Osteoblast (primary cell): ENCODE measurements at regions not wholly inside any gene's neighbourhood (a gene's known extent, or its start where the extent isn't known, plus 50 kb on each side); places are given as distances from the start of the nearest gene placed in this dataset.
"Not testable (repeated sequence)": the region's sequence is repeated elsewhere in the genome, so short reads cannot be mapped to it uniquely, and the experiment has no call there.

Experiments
- DNase-seq: peaks from one replicate; pipeline ENCODE4 v3.0.0; 2011; ENCODE audit warnings: low spot score, mixed read lengths; ENCODE audit not compliant: insufficient read length; ENCODE audit errors: missing footprints
- H2AFZ ChIP-seq: 2 replicates; pipeline ENCODE4 v1.6.0; 2011; ENCODE audit warnings: mild to moderate bottlenecking, low read length
- H3K27ac ChIP-seq: 2 replicates; pipeline ENCODE4 v1.5.1; 2011; ENCODE audit warnings: mild to moderate bottlenecking, low read depth, low read length, moderate library complexity
- H3K27me3 ChIP-seq: 2 replicates; pipeline ENCODE4 v1.6.0; 2012; ENCODE audit warnings: mild to moderate bottlenecking, control low read depth, inconsistent platforms, low read length, moderate library complexity; ENCODE audit not compliant: insufficient read depth
- H3K36me3 ChIP-seq: 2 replicates; pipeline ENCODE4 v1.5.1; 2011; ENCODE audit warnings: mild to moderate bottlenecking, low read length, control low read depth, moderate library complexity; ENCODE audit not compliant: insufficient read depth
- H3K4me1 ChIP-seq: 2 replicates; pipeline ENCODE4 v1.5.1; 2011; ENCODE audit warnings: mild to moderate bottlenecking, low read length, control low read depth, moderate library complexity; ENCODE audit not compliant: insufficient read depth
- H3K4me2 ChIP-seq: 2 replicates; pipeline ENCODE4 v1.6.0; 2011; ENCODE audit warnings: mild to moderate bottlenecking, low read length; ENCODE audit not compliant: insufficient read depth
- H3K4me3 ChIP-seq: fragments of 200-600 bp; sonication (generic); 3 replicates; pipeline ENCODE4 v1.5.1; 2012; ENCODE audit warnings: mild to moderate bottlenecking, low read length, inconsistent platforms; ENCODE audit not compliant: insufficient read depth
- H3K79me2 ChIP-seq: 2 replicates; pipeline ENCODE4 v1.6.0; 2012; ENCODE audit warnings: mild to moderate bottlenecking, low read length, control low read depth, inconsistent platforms; ENCODE audit not compliant: insufficient read depth
- H3K9me3 ChIP-seq: 2 replicates; pipeline ENCODE4 v1.5.1; 2011; ENCODE audit warnings: low read depth, low read length, control low read depth
- H4K20me1 ChIP-seq: 2 replicates; pipeline ENCODE4 v1.6.0; 2012; ENCODE audit warnings: mild to moderate bottlenecking, low read length, control low read depth; ENCODE audit not compliant: insufficient read depth
- CTCF ChIP-seq: IDR thresholded peaks from 2 replicates; pipeline ENCODE4 v1.5.1; 2011; ENCODE audit warnings: mild to moderate bottlenecking, low read depth, low read length, moderate library complexity; ENCODE audit errors: extremely low read depth

- Histone ChIP-seq H3K27ac (no peak overlapping the region), H2AFZ (no peak overlapping the region), H3K4me3 (no peak overlapping the region), H4K20me1 (no peaks in the 10 kb centered on the region), H3K9me3 (no peaks in the 10 kb centered on the region), H3K4me2 (no peak overlapping the region), H3K4me1 (no peaks in the 10 kb centered on the region), H3K27me3 (no peaks in the 10 kb centered on the region), H3K79me2 (no peaks in the 10 kb centered on the region), H3K36me3 (no peaks in the 10 kb centered on the region)
- DNase-seq = no peak
- no peak for TF ChIP-seq CTCF
Observed at GRCh38 chr9:107772988-107773387, 283.4 kb upstream of the KLF4 start.

GRCh38 chr9:107770716-107771115 lies 281.1 kb upstream of the KLF4 start:
- Histone ChIP-seq H3K9me3 (no peaks in the 10 kb centered on the region), H3K4me1 (no peaks in the 10 kb centered on the region), H3K79me2 (no peaks in the 10 kb centered on the region), H3K27me3 (no peaks in the 10 kb centered on the region), H4K20me1 (no peaks in the 10 kb centered on the region), H3K36me3 (no peaks in the 10 kb centered on the region), H3K4me2 (no peak overlapping the region), H2AFZ (no peak overlapping the region), H3K27ac (no peak overlapping the region), H3K4me3 (no peak overlapping the region)
- TF ChIP-seq CTCF = no peak
- no peak for DNase-seq

- H3K27me3 ChIP-seq = no peaks in the 10 kb centered on the region
- no peaks in the 10 kb centered on the region for H3K36me3 ChIP-seq
- no peaks in the 10 kb centered on the region for H3K79me2 ChIP-seq
- no peaks in the 10 kb centered on the region for H3K4me1 ChIP-seq
- no peak overlapping the region for H2AFZ ChIP-seq
- H3K9me3 ChIP-seq = no peaks in the 10 kb centered on the region
- H4K20me1 ChIP-seq = no peaks in the 10 kb centered on the region
- H3K4me2 ChIP-seq = no peak overlapping the region
- no peak for TF ChIP-seq CTCF
- H3K27ac ChIP-seq = no peak overlapping the region
- DNase-seq = no peak
- H3K4me3 ChIP-seq = no peak overlapping the region
Observed at GRCh38 chr9:107768224-107768623, 278.7 kb upstream of the KLF4 start.

GRCh38 chr9:107767711-107768110 lies 278.1 kb upstream of the KLF4 start:
- no peak for TF ChIP-seq CTCF
- H3K4me3 ChIP-seq = no peak overlapping the region

GRCh38 chr9:107763469-107763868 lies 273.9 kb upstream of the KLF4 start:
- not testable (repeated sequence) for H2AFZ ChIP-seq, H3K4me3 ChIP-seq, H3K9me3 ChIP-seq, H3K27me3 ChIP-seq, H3K79me2 ChIP-seq, H4K20me1 ChIP-seq, H3K36me3 ChIP-seq, H3K4me1 ChIP-seq, H3K4me2 ChIP-seq, H3K27ac ChIP-seq, DNase-seq

More at GRCh38 chr9:107767711-107768110, 278.1 kb upstream of the KLF4 start:
- no peaks in the 10 kb centered on the region for H3K27me3 ChIP-seq
- no peak for DNase-seq
- H3K27ac ChIP-seq = no peak overlapping the region
- H3K9me3 ChIP-seq = no peaks in the 10 kb centered on the region
- H4K20me1 ChIP-seq = no peaks in the 10 kb centered on the region
- H3K36me3 ChIP-seq = no peaks in the 10 kb centered on the region
- no peak overlapping the region for H2AFZ ChIP-seq
- no peak overlapping the region for H3K4me2 ChIP-seq
- H3K79me2 ChIP-seq = no peaks in the 10 kb centered on the region
- no peaks in the 10 kb centered on the region for H3K4me1 ChIP-seq
